22Rv1 (cell line): ENCODE measurements at regions not wholly inside any gene's neighbourhood (a gene's known extent, or its start where the extent isn't known, plus 50 kb on each side); places are given as distances from the start of the nearest gene placed in this dataset.

Experiments used
- H3K27ac ChIP-seq: fragments of 450-650 bp; 2 replicates; pipeline ENCODE4 v1.5.1; 2017
- CTCF ChIP-seq: fragments of 450-650 bp; IDR thresholded peaks from 2 replicates; pipeline ENCODE4 v1.5.1; 2017; ENCODE audit warnings: mild to moderate bottlenecking
- ZFX ChIP-seq: fragments of 450-650 bp; IDR thresholded peaks from 2 replicates; pipeline ENCODE4 v1.6.1; 2017; ENCODE audit warnings: antibody characterized with exemption, borderline replicate concordance

- no peak overlapping the region for H3K27ac ChIP-seq
- TF ChIP-seq CTCF (no peak), ZFX (no peak)
Observed at GRCh38 chr12:90020014-90020413, 311.4 kb upstream of the ATP2B1 start.

DNA sequence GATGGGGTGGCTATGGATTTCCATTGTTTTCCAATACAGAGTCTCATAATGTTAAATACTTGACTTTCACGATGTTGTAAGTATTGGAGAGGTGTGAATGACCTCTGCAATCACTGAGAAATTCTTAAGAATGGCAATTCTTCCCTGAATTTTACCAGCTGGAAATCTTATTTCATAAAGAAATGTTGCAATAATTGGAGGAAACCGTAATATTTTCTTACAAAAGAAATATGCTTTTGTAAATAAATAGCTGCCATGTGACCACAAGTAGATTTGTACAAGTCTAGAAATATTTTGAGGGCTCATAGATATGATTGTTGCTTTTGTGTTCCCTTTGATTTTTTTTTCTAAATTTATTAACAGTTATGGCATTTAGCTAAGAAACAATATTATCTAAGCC is 308.7 kb upstream of the ATP2B1 start:
- H3K27ac ChIP-seq = no peak overlapping the region
- no peak for TF ChIP-seq CTCF
- TF ChIP-seq ZFX = no peak

DNA sequence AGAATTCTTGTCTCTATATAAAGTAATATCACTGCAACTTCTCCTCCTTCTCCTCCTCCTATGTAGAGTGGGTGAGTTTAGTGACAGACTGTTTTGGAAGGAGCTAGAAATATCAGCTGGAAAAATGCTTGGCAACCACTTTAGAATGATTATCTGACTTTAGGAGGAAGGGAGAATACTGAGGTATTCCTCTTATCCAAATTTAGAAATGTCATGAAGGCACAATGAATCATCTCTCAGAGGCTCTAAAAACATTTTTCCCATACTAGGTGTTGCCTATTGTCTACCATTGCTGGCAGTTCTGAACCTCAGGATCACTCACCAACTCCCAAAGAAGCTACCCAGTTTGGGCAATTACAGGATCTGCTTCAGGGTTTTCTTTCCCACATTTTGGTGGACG is 306.6 kb upstream of the ATP2B1 start:
- TF ChIP-seq ZFX (no peak), CTCF (no peak)
- no peak overlapping the region for H3K27ac ChIP-seq

GRCh38 chr12:90013409-90013808 is 304.8 kb upstream of the ATP2B1 start:
- TF ChIP-seq ZFX = no peak
- 0 out of 2 replicates have a peak, but pooled peaks have one; percentile 15 for TF ChIP-seq CTCF
- no peak overlapping the region for H3K27ac ChIP-seq

DNA sequence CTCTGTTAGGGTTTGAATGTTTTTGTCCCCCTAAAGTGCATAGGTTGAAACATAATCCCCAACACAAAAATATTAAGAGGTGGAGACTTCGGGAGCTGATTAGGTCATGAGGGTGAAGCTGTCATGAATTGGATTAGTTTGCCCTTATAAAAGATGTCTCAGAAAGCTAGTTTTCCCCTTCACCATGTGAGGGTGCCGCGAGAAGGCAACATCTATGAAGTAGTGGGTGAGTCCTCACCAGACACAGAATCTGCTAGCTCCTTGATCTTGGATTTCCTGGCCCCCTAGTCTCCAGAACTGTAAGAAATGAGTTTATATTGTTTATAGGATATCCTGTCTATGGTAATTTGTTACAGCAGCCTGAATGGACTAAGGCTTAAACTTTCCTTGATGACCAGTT is 301.5 kb upstream of the ATP2B1 start:
- H3K27ac ChIP-seq = no peak overlapping the region
- TF ChIP-seq ZFX (no peak), CTCF (no peak)

- H3K27ac ChIP-seq = no peak overlapping the region
- TF ChIP-seq CTCF = no peak
- no peak for TF ChIP-seq ZFX
Observed at GRCh38 chr12:90008277-90008676, 299.6 kb upstream of the ATP2B1 start.

DNA sequence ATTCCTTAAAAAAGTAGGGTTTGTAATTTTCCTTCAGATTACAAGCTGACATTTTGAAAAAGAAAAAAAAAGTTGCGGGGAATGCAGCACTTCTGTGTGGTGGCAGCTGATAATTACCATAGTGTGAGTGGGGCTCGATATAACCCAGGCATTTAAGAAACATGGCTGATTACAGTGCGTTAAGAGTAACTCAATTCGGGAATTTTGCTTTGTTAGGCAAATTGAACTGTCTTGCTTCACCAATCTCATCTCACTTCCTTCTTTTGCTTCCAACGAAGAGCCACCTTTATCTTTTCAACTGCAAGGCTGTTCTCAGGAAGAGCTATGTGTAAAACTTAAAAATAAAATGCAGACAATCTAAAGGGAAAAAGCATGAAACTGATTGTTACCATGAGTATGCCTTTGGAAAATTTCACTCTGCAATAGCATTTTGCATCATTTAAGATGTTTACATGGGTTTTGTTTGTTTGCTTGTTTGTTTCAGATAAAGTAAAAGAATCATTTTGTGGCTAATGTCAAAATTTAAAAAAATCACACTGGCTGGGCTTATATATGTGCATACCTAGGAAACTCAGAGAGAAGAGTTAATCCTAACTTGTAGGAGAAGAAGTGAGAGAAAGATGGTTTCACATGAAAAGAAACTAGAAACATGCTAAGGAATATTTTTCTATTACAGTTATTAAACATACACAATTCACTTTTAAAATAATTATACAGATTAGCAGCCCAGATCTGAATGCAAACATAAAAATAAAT is 295.9 kb upstream of the ATP2B1 start:
- no peak overlapping the region for H3K27ac ChIP-seq
- TF ChIP-seq CTCF (no peak), ZFX (no peak)
